ENCODE measurements at regions not wholly inside any gene's neighbourhood (a gene's known extent, or its start where the extent isn't known, plus 50 kb on each side); places are given as distances from the start of the nearest gene placed in this dataset.

- TF ChIP-seq CTCF (IDR thresholded peaks at IDR 0.05) (no peak), ZFX (IDR thresholded peaks at IDR 0.05; ENCODE audit: borderline replicate concordance) (no peak)
Measured at GRCh38 chr5:68379275-68380036, 163.9 kb downstream of the PIK3R1 start.
